IMR-90 (cell line): ENCODE measurements at regions not wholly inside any gene's neighbourhood (a gene's known extent, or its start where the extent isn't known, plus 50 kb on each side); places are given as distances from the start of the nearest gene placed in this dataset.

Experiments
- ATAC-seq: fragments of 200-7000 bp; cut with Tn5 transposase; 2 replicates; pipeline ENCODE4 v1.9.1; 2020; ENCODE audit warnings: low read depth, mild to moderate bottlenecking, moderate library complexity
- BruUV-seq: library from RNA; stranded (reverse); fragments of 400-500 nt; replicated peaks from 2 replicates; lab custom pipeline; 2021; lab: Mats Ljungman, UMichigan
- CTCF ChIA-PET: fragments of 300-600 bp; formaldehyde crosslinking; extraction: SDS; loops from one replicate; lab custom pipeline; 2021; ENCODE audit warnings: antibody characterized with exemption; lab: Yijun Ruan, JAX
- POLR2A ChIA-PET: fragments of 300-600 bp; sonication (Branson Sonifier 250); formaldehyde crosslinking; loops from one replicate; lab custom pipeline; 2022; ENCODE audit warnings: antibody characterized with exemption; ENCODE audit not compliant: unreplicated experiment; lab: Charles Lee
- DNase-seq: peaks from one replicate; pipeline ENCODE4 v3.0.0; 2013
- H2AFZ ChIP-seq: replicated peaks from 2 replicates; pipeline ENCODE3; 2013; ENCODE audit warnings: low read length, mild to moderate bottlenecking; ENCODE audit not compliant: poor library complexity
- H2AK5ac ChIP-seq: 2 replicates; pipeline ENCODE4 v1.6.1; 2013; ENCODE audit warnings: low read depth, low read length, inconsistent platforms
- H2AK9ac ChIP-seq: replicated peaks from 2 replicates; pipeline ENCODE3; 2013; ENCODE audit warnings: mild to moderate bottlenecking, low read depth, low read length, moderate library complexity; ENCODE audit not compliant: poor library complexity
- H2BK120ac ChIP-seq: 2 replicates; pipeline ENCODE4 v1.6.1; 2013; ENCODE audit warnings: low read depth, low read length, inconsistent platforms
- H2BK15ac ChIP-seq: 3 replicates; pipeline ENCODE4 v1.6.1; 2013; ENCODE audit warnings: low read depth, low read length, inconsistent platforms
- H2BK20ac ChIP-seq: 2 replicates; pipeline ENCODE4 v1.6.1; 2013; ENCODE audit warnings: low read depth, mild to moderate bottlenecking, inconsistent platforms, low read length, moderate library complexity
- H2BK5ac ChIP-seq: 2 replicates; pipeline ENCODE4 v1.6.1; 2013; ENCODE audit warnings: mild to moderate bottlenecking, low read depth, low read length, inconsistent platforms; ENCODE audit not compliant: poor library complexity, severe bottlenecking
- H3K14ac ChIP-seq: replicated peaks from 2 replicates; pipeline ENCODE4 v1.6.1; 2013; ENCODE audit warnings: low read depth, low read length, inconsistent platforms
- H3K18ac ChIP-seq: 2 replicates; pipeline ENCODE4 v1.6.1; 2013; ENCODE audit warnings: low read depth, low read length, control low read depth
- H3K23ac ChIP-seq: 2 replicates; pipeline ENCODE4 v1.6.1; 2013; ENCODE audit warnings: low read depth, low read length, inconsistent platforms
- H3K27ac ChIP-seq: 2 replicates; pipeline ENCODE4 v1.5.1; 2013; ENCODE audit warnings: mild to moderate bottlenecking, control low read depth, low read length; ENCODE audit not compliant: insufficient read depth
- H3K27me3 ChIP-seq: 2 replicates; pipeline ENCODE4 v1.6.1; 2013; ENCODE audit warnings: low read length; ENCODE audit not compliant: control insufficient read depth, insufficient read depth
- H3K36me3 ChIP-seq: 2 replicates; pipeline ENCODE4 v1.6.1; 2013; ENCODE audit warnings: low read length, mixed read lengths; ENCODE audit not compliant: control insufficient read depth, insufficient read depth
- H3K4ac ChIP-seq: 2 replicates; pipeline ENCODE4 v1.6.1; 2013; ENCODE audit warnings: low read depth, low read length, inconsistent platforms
- H3K4me1 ChIP-seq: 2 replicates; pipeline ENCODE4 v1.6.1; 2013; ENCODE audit warnings: low read length, mixed read lengths; ENCODE audit not compliant: control insufficient read depth, insufficient read depth
- H3K4me2 ChIP-seq: 2 replicates; pipeline ENCODE4 v1.6.1; 2013; ENCODE audit warnings: low read depth, mild to moderate bottlenecking, control low read depth, low read length, moderate library complexity
- H3K4me3 ChIP-seq: 2 replicates; pipeline ENCODE4 v1.5.1; 2013; ENCODE audit warnings: low read depth, mild to moderate bottlenecking, control low read depth, low read length, moderate library complexity; ENCODE audit not compliant: insufficient read depth
- H3K56ac ChIP-seq: 2 replicates; pipeline ENCODE4 v1.6.1; 2013; ENCODE audit warnings: low read length, inconsistent platforms; ENCODE audit not compliant: insufficient read depth; ENCODE audit errors: extremely low read depth
- H3K79me1 ChIP-seq, 2 experiments: 2 replicates each; pipeline ENCODE4 v1.6.1; 2013; ENCODE audit warnings: low read length in 2 of 2, inconsistent platforms in 1 of 2, low read depth in 1 of 2
- H3K9ac ChIP-seq: 2 replicates; pipeline ENCODE4 v1.6.1; 2013; ENCODE audit warnings: low read depth, low read length, control low read depth
- H3K9me1 ChIP-seq: 2 replicates; pipeline ENCODE4 v1.6.1; 2013; ENCODE audit warnings: low read length, inconsistent platforms; ENCODE audit not compliant: insufficient read depth
- H3K9me3 ChIP-seq: 2 replicates; pipeline ENCODE4 v1.6.1; 2013; ENCODE audit warnings: low read length; ENCODE audit not compliant: control insufficient read depth, insufficient read depth
- H4K20me1 ChIP-seq: 2 replicates; pipeline ENCODE4 v1.6.1; 2013; ENCODE audit warnings: low read length, inconsistent platforms; ENCODE audit not compliant: insufficient read depth
- H4K5ac ChIP-seq: 2 replicates; pipeline ENCODE4 v1.6.1; 2013; ENCODE audit warnings: mild to moderate bottlenecking, low read depth, low read length, control low read depth
- H4K8ac ChIP-seq, 2 experiments: 2 replicates each; pipeline ENCODE4 v1.6.1; 2013; ENCODE audit warnings: low read depth in 2 of 2, low read length in 2 of 2, control low read depth in 1 of 2, inconsistent platforms in 1 of 2
- H4K91ac ChIP-seq: 2 replicates; pipeline ENCODE4 v1.6.1; 2013; ENCODE audit warnings: low read depth, low read length, inconsistent platforms; ENCODE audit not compliant: insufficient read depth
- BHLHE40 ChIP-seq: fragments of 150-350 bp; IDR thresholded peaks from 2 replicates; pipeline ENCODE4 v1.6.1; 2016; ENCODE audit warnings: mild to moderate bottlenecking, low read depth, low read length
- CEBPB ChIP-seq: IDR thresholded peaks from 2 replicates; pipeline ENCODE4 v1.6.1; 2012; ENCODE audit warnings: low read depth, low read length, improper control_type of control experiment
- CHD1 ChIP-seq: IDR thresholded peaks from 2 replicates; pipeline ENCODE4 v1.6.1; 2012; ENCODE audit warnings: low read depth, low read length, improper control_type of control experiment
- FOS ChIP-seq: fragments of 150-350 bp; IDR thresholded peaks from 2 replicates; pipeline ENCODE4 v1.6.1; 2016; ENCODE audit warnings: low read depth, low read length
- MAFK ChIP-seq: IDR thresholded peaks from 2 replicates; pipeline ENCODE4 v1.6.1; 2012; ENCODE audit warnings: low read depth, low read length, improper control_type of control experiment
- MAZ ChIP-seq: IDR thresholded peaks from 2 replicates; pipeline ENCODE4 v1.6.1; 2012; ENCODE audit warnings: low read depth, mild to moderate bottlenecking, low read length, improper control_type of control experiment, moderate library complexity, borderline replicate concordance
- MXI1 ChIP-seq: IDR thresholded peaks from 2 replicates; pipeline ENCODE4 v1.6.1; 2012; ENCODE audit warnings: low read depth, mild to moderate bottlenecking, low read length, moderate library complexity, borderline replicate concordance
- NFE2L2 ChIP-seq: fragments of 150-350 bp; IDR thresholded peaks from 2 replicates; pipeline ENCODE4 v1.6.1; 2016; ENCODE audit warnings: low read depth, mild to moderate bottlenecking, low read length
- POLR2A ChIP-seq: IDR thresholded peaks from 2 replicates; pipeline ENCODE4 v1.6.1; 2012; ENCODE audit warnings: mild to moderate bottlenecking, low read depth, low read length
- RAD21 ChIP-seq: IDR thresholded peaks from 2 replicates; pipeline ENCODE4 v1.6.1; 2012; ENCODE audit warnings: low read length, improper control_type of control experiment
- RCOR1 ChIP-seq: IDR thresholded peaks from 2 replicates; pipeline ENCODE4 v1.6.1; 2012; ENCODE audit warnings: mild to moderate bottlenecking, low read length, improper control_type of control experiment; ENCODE audit not compliant: insufficient replicate concordance
- RFX5 ChIP-seq: IDR thresholded peaks from 2 replicates; pipeline ENCODE4 v1.8.0; 2012; ENCODE audit warnings: low read depth, mild to moderate bottlenecking, low read length, moderate library complexity
- SMC3 ChIP-seq: fragments of 150-350 bp; IDR thresholded peaks from 2 replicates; pipeline ENCODE4 v1.6.1; 2016; ENCODE audit warnings: low read depth, mild to moderate bottlenecking, antibody characterized with exemption, low read length, moderate library complexity
- WGBS, 2 experiments: methylation state at CpG; one replicate each; pipeline versions ENCODE4 v1.1.5 to v1.1.7; 2013; ENCODE audit warnings: missing lambda C conversion rate in 2 of 2; ENCODE audit not compliant: insufficient read length in 1 of 2; ENCODE audit errors: extremely low coverage in 2 of 2; 5-methylcytosine and 5-hydroxymethylcytosine counted together
- dilution Hi-C: fragments of 300-500 bp; cut with HindIII; formaldehyde crosslinking; loops from one replicate; pipeline ENCODE4 v1.14.3; 2018; ENCODE audit warnings: low sequenced_read_pairs; ENCODE audit not compliant: unreplicated experiment
- in situ Hi-C: fragments of 300-500 bp; cut with MboI; formaldehyde crosslinking; loops from 3 replicates; pipeline ENCODE4 v1.14.3; 2019; ENCODE audit warnings: low sequenced_read_pairs, inconsistent platforms, mixed read lengths
- intact Hi-C: fragments of 100-400 bp; cut with micrococcal nuclease; formaldehyde crosslinking; loops from 2 replicates; pipeline ENCODE4 v1.10.0; 2022
- TF ChIP-seq, protein P1 (sequence below): fragments of 150-350 bp; IDR thresholded peaks from 2 replicates; pipeline ENCODE4 v1.6.1; 2016; ENCODE audit warnings: low read depth, mild to moderate bottlenecking, low read length, moderate library complexity, borderline replicate concordance
- TF ChIP-seq, protein P2 (sequence below): conservative IDR thresholded peaks from 2 replicates; pipeline ENCODE4 v1.5.1; 2012; ENCODE audit warnings: mild to moderate bottlenecking, low read depth, low read length, improper control_type of control experiment
- TF ChIP-seq, protein P3 (sequence below): fragments of 150-350 bp; IDR thresholded peaks from 2 replicates; pipeline ENCODE4 v1.6.1; 2017; ENCODE audit warnings: mild to moderate bottlenecking, antibody characterized with exemption, low read length, low read depth

DNA sequence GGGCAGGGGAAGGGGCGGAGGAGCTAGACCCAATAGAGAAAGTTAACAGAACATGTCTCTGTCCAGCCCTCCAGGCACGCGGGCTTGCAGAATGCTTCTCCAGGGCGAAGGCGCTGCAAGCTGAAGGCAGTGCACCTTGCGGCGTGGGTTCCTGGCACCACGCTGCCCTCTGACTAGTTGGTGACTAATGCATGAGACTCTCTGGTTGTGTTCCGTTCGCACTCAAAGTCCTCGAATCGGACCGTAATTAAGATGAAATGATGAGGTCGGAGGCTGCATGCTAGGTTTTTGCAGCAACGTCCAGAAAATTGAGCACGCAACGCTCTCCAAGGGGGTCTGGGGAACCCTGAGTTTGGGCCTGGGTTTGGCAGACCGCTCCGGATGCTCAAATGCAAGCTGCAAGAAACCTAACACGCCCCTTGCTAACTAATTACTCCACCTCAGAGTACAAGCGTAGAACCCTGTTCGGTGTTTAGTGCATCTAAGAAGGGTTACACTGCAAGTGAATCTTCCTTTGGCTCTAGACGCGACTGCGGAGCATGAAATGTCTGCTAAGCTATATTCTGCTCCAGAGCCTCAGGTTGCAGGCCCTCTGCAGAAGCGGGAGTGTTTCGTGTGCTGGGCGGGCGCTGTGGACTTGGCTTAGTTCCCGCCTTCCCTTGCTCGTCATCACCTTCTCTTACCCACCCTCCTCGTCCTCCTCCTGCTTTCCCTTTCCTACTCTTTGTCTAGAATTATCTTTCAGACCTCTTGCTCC, 57.1 kb upstream of the NKAP start:
- Histone ChIP-seq H3K14ac (no peak overlapping the region), H3K4ac (no peak overlapping the region), H2AK5ac (no peak overlapping the region), H3K56ac (no peak overlapping the region), H3K4me2 (no peak overlapping the region), H3K9ac (no peak overlapping the region), H2BK5ac (no peak overlapping the region), H2AFZ (no peak overlapping the region), H2BK20ac (no peak overlapping the region), H3K36me3 (no peaks in the 10 kb centered on the region), H3K9me1 (no peaks in the 10 kb centered on the region), H3K18ac (no peak overlapping the region), H3K23ac (no peak overlapping the region), H3K27me3 (peaks cover 37% of the 10 kb centered on the region), H4K20me1 (no peaks in the 10 kb centered on the region), H3K4me3 (no peak overlapping the region), H2AK9ac (no peak overlapping the region), H3K9me3 (peaks cover 2% of the 10 kb centered on the region; the same call in 1 of the 2 replicates), H3K79me1 (no peaks in the 10 kb centered on the region), H4K5ac (no peak overlapping the region), H3K27ac (no peak overlapping the region), H3K4me1 (no peaks in the 10 kb centered on the region), H2BK15ac (no peak overlapping the region), H4K91ac (no peak overlapping the region), H2BK120ac (no peak overlapping the region), H4K8ac (no peak overlapping the region)
- ATAC-seq (no peak), DNase-seq (peak; percentile 1)
- 65% methylated on average over 13 of the region's 32 CpGs; no CpG with 5 or more reads in 1 of the 2 experiments for WGBS, 2 experiments
- BruUV-seq: no TSS peak
- intact Hi-C loops: no loop called here
- POLR2A ChIA-PET: no interaction called here
- in situ Hi-C loops: no loop called here
- dilution Hi-C loops: no loop called here
- CTCF ChIA-PET: interaction anchor here (0.6 kb wide), 1 partner anchor 20 kb away, joined by 4 read pairs; no protein-coding TSS in a partner anchor
- TF ChIP-seq, protein P1, sequence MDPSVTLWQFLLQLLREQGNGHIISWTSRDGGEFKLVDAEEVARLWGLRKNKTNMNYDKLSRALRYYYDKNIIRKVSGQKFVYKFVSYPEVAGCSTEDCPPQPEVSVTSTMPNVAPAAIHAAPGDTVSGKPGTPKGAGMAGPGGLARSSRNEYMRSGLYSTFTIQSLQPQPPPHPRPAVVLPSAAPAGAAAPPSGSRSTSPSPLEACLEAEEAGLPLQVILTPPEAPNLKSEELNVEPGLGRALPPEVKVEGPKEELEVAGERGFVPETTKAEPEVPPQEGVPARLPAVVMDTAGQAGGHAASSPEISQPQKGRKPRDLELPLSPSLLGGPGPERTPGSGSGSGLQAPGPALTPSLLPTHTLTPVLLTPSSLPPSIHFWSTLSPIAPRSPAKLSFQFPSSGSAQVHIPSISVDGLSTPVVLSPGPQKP: no peak
- TF ChIP-seq, protein P2, sequence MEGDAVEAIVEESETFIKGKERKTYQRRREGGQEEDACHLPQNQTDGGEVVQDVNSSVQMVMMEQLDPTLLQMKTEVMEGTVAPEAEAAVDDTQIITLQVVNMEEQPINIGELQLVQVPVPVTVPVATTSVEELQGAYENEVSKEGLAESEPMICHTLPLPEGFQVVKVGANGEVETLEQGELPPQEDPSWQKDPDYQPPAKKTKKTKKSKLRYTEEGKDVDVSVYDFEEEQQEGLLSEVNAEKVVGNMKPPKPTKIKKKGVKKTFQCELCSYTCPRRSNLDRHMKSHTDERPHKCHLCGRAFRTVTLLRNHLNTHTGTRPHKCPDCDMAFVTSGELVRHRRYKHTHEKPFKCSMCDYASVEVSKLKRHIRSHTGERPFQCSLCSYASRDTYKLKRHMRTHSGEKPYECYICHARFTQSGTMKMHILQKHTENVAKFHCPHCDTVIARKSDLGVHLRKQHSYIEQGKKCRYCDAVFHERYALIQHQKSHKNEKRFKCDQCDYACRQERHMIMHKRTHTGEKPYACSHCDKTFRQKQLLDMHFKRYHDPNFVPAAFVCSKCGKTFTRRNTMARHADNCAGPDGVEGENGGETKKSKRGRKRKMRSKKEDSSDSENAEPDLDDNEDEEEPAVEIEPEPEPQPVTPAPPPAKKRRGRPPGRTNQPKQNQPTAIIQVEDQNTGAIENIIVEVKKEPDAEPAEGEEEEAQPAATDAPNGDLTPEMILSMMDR: no peak
- TF ChIP-seq MXI1 (no peak), RCOR1 (no peak), SMC3 (no peak), NFE2L2 (no peak), CHD1 (no peak), FOS (no peak), MAFK (no peak), RFX5 (no peak), MAZ (no peak), CEBPB (no peak), BHLHE40 (no peak), POLR2A (no peak), RAD21 (no peak)
- TF ChIP-seq, protein P3, sequence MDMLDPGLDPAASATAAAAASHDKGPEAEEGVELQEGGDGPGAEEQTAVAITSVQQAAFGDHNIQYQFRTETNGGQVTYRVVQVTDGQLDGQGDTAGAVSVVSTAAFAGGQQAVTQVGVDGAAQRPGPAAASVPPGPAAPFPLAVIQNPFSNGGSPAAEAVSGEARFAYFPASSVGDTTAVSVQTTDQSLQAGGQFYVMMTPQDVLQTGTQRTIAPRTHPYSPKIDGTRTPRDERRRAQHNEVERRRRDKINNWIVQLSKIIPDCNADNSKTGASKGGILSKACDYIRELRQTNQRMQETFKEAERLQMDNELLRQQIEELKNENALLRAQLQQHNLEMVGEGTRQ: no peak
